HUES6 (cell line): ENCODE measurements at regions not wholly inside any gene's neighbourhood (a gene's known extent, or its start where the extent isn't known, plus 50 kb on each side); places are given as distances from the start of the nearest gene placed in this dataset.

Source experiments
- H3K27ac ChIP-seq: 2 replicates; pipeline ENCODE4 v1.7.0; 2013; ENCODE audit warnings: low read depth, mild to moderate bottlenecking, low read length, inconsistent platforms
- H3K27me3 ChIP-seq: 2 replicates; pipeline ENCODE4 v1.6.1; 2013; ENCODE audit warnings: low read length; ENCODE audit not compliant: control insufficient read depth, insufficient read depth
- H3K36me3 ChIP-seq: 2 replicates; pipeline ENCODE4 v1.6.1; 2013; ENCODE audit warnings: low read length; ENCODE audit not compliant: control insufficient read depth, insufficient read depth
- H3K4me1 ChIP-seq: 2 replicates; pipeline ENCODE4 v1.6.1; 2013; ENCODE audit warnings: low read length; ENCODE audit not compliant: control insufficient read depth, insufficient read depth
- H3K4me3 ChIP-seq: 2 replicates; pipeline ENCODE4 v1.5.1; 2013; ENCODE audit warnings: low read depth, low read length
- H3K9ac ChIP-seq: one replicate; pipeline ENCODE4 v1.6.1; 2013; ENCODE audit warnings: mild to moderate bottlenecking, low read length
- H3K9me3 ChIP-seq: 2 replicates; pipeline ENCODE4 v1.6.1; 2013; ENCODE audit warnings: low read depth, low read length; ENCODE audit not compliant: control insufficient read depth, insufficient read depth

DNA sequence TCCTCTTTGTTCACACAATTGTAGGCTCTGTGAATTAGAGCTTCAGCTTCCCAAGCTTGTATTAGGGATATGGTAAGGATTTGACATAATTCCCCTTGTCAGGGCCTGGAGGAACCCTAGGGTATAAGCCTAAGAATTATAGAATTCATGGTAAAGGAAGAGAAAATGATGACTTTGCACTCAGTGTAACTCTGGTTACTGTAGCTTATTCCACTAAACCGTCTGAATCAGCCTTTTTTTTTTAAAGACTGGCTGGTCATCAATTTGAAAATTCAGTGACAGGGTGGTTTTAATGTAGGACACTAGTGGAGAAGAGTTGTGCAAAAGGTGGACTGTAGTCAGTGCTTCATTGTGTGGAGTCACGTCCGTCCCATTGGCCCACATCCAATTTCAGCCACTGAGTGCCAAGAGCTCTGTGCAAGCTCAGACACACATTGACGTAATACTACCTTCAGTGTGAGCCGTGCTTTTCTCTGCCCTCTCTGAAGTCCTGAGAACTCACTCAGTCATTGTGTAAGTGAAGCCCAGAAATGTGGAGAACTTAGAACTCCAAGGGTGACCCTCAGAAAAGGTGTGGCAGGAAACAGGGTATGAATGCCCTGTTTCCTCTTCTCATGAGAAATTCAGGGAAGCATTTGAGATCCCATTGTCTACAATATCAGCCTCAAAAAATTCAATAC, 449.8 kb downstream of the C4orf33 start:
- no peak overlapping the region for H3K27ac ChIP-seq

DNA sequence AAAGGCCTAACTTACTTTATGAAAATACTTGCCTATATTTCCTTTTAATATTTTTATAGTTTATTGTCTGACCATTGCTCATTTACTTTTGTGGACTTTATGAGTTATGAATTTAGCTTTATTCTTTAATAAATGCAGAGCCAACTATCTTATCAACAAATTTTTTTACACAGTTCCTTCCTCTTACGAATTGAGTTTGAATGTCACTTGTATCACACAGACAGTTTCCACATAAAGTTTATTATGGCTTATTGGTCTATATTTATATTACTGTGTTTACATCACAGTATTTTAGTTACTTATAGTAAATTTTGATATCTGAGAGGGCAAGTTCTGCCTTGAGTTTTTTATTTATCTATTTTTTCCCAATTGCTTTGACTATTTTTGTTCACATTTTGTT, 450.6 kb downstream of the C4orf33 start:
- Histone ChIP-seq H3K27me3 (no peaks in the 10 kb centered on the region), H3K27ac (no peak overlapping the region), H3K36me3 (no peaks in the 10 kb centered on the region), H3K9me3 (no peaks in the 10 kb centered on the region), H3K9ac (no peak overlapping the region), H3K4me1 (no peaks in the 10 kb centered on the region), H3K4me3 (no peak overlapping the region)

More for the DNA sequence above, 449.8 kb downstream of the C4orf33 start:
- no peaks in the 10 kb centered on the region for H3K27me3 ChIP-seq
- H3K4me3 ChIP-seq: no peak overlapping the region
- no peak overlapping the region for H3K9ac ChIP-seq
- no peaks in the 10 kb centered on the region for H3K36me3 ChIP-seq
- H3K4me1 ChIP-seq: no peaks in the 10 kb centered on the region
- H3K9me3 ChIP-seq: no peaks in the 10 kb centered on the region

DNA sequence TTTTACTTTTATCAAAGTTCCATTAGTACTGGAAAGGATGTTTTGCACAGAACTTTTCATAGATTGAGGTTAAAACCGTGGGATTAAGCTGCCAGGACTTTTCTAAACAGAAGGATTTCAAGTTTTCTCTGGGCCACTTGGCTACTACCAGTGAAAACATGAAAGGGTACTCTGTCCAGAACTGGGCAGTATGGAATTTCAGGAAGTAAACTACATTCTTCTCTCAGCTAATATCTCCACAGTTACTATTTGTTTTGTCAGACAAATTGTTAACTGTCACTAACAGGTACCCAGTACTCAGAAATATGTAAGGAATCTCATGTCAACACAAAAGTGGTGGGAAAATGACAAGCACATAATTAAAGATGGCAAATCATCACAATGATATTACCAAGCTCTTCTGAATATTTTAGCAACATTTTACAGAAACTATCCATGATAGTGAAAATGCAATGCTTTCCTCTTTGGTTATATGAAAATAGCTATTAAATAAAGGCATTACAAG, 454.4 kb downstream of the C4orf33 start:
- no peaks in the 10 kb centered on the region for H3K27me3 ChIP-seq
- no peak overlapping the region for H3K4me3 ChIP-seq
- no peak overlapping the region for H3K27ac ChIP-seq
- H3K9ac ChIP-seq: no peak overlapping the region
- no peaks in the 10 kb centered on the region for H3K36me3 ChIP-seq
- H3K9me3 ChIP-seq: no peaks in the 10 kb centered on the region
- no peaks in the 10 kb centered on the region for H3K4me1 ChIP-seq

DNA sequence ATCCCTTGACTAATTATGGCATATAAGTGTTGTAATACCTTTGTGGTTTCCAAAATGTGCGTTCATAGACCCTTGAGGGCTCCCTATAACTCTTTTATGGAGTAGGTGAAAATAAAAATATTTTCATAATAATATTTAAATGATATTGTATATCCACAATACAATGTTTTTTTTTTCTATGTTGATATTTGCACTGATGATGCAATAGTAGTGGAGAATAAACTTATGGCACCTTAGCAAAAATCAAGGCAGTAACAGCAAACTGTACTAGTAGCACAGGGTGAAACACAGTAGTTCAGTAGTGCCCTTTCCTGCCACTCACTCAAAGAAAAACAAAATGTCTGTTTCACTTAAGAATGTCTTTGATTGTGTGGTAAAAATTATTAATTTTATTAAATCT, 465.3 kb downstream of the C4orf33 start:
- Histone ChIP-seq H3K36me3 (no peaks in the 10 kb centered on the region), H3K4me3 (no peak overlapping the region), H3K9me3 (no peaks in the 10 kb centered on the region), H3K27me3 (no peaks in the 10 kb centered on the region), H3K27ac (no peak overlapping the region), H3K4me1 (no peaks in the 10 kb centered on the region), H3K9ac (no peak overlapping the region)

DNA sequence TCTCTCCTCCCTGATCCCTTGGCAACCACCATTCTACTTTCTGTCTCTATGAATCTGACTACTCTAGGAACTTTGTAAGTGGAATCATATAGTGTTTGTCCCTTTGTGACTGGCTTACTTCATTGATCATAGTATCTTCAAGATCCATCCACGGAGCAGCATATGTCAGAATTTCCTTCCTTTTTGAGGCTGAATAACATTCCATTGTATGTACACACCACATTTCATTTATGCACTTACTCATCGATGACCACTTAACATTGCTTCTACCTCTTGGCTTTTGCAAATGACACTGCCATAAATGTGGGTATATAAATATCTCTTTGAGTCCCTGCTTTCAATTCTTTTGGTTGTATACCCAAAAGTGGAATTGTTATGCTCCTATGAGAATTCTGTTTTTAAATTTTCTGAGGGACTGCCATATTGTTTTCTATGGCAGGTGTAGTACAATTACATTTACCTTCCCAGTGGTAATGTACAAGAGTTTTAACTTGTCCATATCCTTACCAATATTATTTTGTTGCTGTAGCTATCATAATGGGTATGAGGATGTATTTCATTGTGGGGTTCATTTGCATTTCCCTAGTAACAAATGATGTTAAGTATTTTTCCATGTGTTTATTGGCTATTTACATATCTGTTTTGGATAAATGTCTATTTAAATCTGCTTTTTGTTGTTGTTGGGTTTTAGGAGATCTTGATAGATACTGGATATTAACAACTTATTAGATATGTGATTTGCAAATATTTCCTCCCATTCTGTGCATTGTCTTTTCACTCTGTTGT, 466.1 kb downstream of the C4orf33 start:
- Histone ChIP-seq H3K27ac (no peak overlapping the region), H3K4me1 (peaks cover under 1% of the 10 kb centered on the region; the same call in 1 of the 2 replicates), H3K9ac (no peak overlapping the region), H3K36me3 (no peaks in the 10 kb centered on the region), H3K4me3 (no peak overlapping the region), H3K9me3 (no peaks in the 10 kb centered on the region), H3K27me3 (no peaks in the 10 kb centered on the region)

DNA sequence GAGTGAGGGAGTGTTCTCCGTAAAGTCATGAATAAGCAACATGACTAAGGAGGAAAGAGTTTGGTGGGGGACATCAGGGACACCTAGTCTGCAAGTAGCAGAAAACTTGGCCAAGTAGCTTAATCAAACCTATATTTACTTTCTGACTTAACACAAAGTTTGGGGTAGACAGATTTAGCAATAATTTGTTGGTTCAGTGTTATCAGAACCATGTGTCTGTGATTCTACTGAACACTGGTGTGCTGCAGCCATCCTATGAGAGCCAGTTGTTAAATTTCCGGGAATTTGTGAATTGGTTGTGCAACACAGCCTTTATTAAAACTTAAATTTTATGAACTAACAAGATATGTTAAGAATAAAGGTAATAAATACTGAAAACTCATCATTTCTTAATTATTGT, 469.3 kb downstream of the C4orf33 start:
- H3K9me3 ChIP-seq: no peaks in the 10 kb centered on the region
- no peaks in the 10 kb centered on the region for H3K36me3 ChIP-seq
- H3K4me3 ChIP-seq: no peak overlapping the region
- no peak overlapping the region for H3K9ac ChIP-seq
- H3K4me1 ChIP-seq: peaks cover 5% of the 10 kb centered on the region; the same call in 1 of the 2 replicates
- H3K27ac ChIP-seq: no peak overlapping the region
- no peaks in the 10 kb centered on the region for H3K27me3 ChIP-seq

DNA sequence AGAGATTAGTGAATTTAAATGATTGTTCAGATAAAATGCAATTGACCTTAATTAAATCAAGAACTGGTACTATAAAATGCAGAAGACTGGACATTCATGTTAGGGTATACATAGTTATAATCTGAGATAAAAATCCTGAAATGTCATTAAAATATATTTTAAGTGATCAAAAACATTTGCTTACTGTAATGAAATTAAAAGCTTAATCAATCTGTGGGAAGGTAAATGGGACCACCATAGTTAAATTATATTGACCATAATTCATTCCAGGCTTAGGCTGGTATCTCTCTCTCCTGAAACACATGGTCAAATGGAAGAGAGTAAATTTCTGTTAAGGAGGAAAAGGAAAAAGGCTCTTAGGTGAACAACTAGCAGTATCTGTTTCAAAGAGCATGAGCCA, 474.4 kb downstream of the C4orf33 start:
- no peak overlapping the region for H3K9ac ChIP-seq
- H3K9me3 ChIP-seq: no peaks in the 10 kb centered on the region
- peaks cover 5% of the 10 kb centered on the region; the same call in 1 of the 2 replicates for H3K4me1 ChIP-seq
- H3K4me3 ChIP-seq: no peak overlapping the region
- H3K36me3 ChIP-seq: no peaks in the 10 kb centered on the region
- no peaks in the 10 kb centered on the region for H3K27me3 ChIP-seq
- no peak overlapping the region for H3K27ac ChIP-seq

DNA sequence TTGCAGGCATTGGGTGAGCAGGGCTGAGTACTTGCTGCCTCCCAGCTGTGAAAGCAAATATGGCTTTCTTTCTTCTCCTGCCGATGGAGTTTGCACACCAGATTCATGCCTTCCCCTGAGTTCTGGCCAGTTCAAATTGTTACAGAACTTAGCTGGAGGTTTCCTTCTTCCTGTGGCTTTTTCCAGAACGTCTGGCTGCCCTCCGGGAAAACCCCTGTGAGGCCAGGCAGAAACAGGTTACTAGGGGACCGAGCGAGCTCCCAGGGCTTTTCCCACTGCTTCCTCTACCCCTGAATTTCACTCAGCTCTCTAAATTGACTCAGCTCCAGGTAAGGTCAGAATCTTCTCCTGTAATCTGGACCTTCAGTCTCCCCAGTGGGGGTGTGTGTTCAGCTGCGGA, 482.4 kb downstream of the C4orf33 start:
- Histone ChIP-seq H3K27ac (no peak overlapping the region), H3K36me3 (no peaks in the 10 kb centered on the region), H3K4me1 (0 out of 2 replicates have a peak, but pooled peaks cover 4% of the 10 kb centered on the region), H3K4me3 (no peak overlapping the region), H3K9me3 (no peaks in the 10 kb centered on the region), H3K27me3 (no peaks in the 10 kb centered on the region), H3K9ac (no peak overlapping the region)

DNA sequence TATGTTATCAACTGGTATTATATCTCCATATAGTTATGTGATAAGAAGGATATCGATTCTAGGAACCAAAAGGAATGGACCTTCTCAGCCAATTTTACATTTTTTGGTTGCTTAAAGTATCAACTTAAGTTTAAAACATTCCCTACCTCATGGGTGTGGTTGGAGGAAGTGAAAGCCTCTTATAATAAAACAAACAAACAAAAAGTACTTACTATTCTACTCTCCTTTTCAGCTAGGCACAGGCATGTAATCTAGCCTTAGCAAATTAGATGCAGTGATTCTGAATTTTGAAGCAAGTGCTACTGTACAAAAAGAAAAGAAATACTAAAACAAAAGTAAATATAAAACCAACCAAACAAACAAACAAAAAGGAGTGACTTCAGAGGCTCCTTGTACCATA, 485.4 kb downstream of the C4orf33 start:
- H3K4me3 ChIP-seq: no peak overlapping the region
- no peak overlapping the region for H3K9ac ChIP-seq
- H3K27ac ChIP-seq: no peak overlapping the region
- no peaks in the 10 kb centered on the region for H3K36me3 ChIP-seq
- H3K27me3 ChIP-seq: no peaks in the 10 kb centered on the region
- H3K9me3 ChIP-seq: no peaks in the 10 kb centered on the region
- H3K4me1 ChIP-seq: 0 out of 2 replicates have a peak, but pooled peaks cover 4% of the 10 kb centered on the region

DNA sequence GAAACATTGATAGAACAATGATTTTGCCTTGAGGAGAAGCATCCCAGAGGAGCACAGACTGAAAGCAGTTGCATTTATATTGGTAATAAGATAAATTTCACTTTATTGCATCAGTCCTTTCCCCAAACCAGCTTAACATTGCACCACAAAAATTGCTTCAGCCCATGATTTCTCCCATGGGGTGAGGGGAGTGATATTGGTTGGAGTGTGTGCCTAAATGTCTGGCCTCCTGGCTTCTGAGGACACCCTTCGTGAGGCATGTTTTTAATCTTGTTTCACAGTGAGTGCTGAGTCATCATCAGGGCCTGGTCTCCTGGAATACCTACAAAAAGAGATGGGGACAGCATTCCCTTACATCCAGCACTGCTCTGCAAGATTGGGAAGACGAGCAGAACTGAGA, 487.9 kb downstream of the C4orf33 start:
- Histone ChIP-seq H3K36me3 (no peaks in the 10 kb centered on the region), H3K9me3 (no peaks in the 10 kb centered on the region), H3K27me3 (no peaks in the 10 kb centered on the region), H3K27ac (no peak overlapping the region), H3K4me1 (no peaks in the 10 kb centered on the region), H3K4me3 (no peak overlapping the region), H3K9ac (no peak overlapping the region)

DNA sequence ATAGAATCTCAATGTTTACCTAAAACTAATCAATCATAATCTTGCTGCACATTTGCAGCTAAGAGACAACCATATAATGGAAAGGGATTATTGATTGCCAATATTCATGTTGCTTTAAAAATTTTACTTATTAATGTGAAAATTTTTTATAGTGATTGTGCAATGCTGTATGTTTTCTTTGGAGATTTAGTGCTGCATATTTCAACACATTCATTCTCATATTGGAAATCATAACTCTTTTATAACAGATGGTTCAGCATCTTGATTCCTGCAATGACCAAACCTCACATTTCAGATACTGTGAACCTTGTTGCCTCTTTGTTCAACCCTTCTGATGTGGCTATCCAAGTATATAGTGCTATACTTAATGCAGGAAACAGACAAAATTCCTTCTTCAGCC, 502.6 kb downstream of the C4orf33 start:
- H3K9me3 ChIP-seq: peaks cover 9% of the 10 kb centered on the region
- H3K27me3 ChIP-seq: no peaks in the 10 kb centered on the region
- H3K4me3 ChIP-seq: no peak overlapping the region
- H3K36me3 ChIP-seq: no peaks in the 10 kb centered on the region
- H3K4me1 ChIP-seq: no peaks in the 10 kb centered on the region
- H3K9ac ChIP-seq: no peak overlapping the region
- no peak overlapping the region for H3K27ac ChIP-seq
